HuH-7 (cell line): ENCODE measurements at regions not wholly inside any gene's neighbourhood (a gene's known extent, or its start where the extent isn't known, plus 50 kb on each side); places are given as distances from the start of the nearest gene placed in this dataset.
"Not testable (repeated sequence)": the region's sequence is repeated elsewhere in the genome, so short reads cannot be mapped to it uniquely, and the experiment has no call there.

Experiments used
- DNase-seq: peaks from one replicate; pipeline ENCODE4 v3.0.0; 2011; ENCODE audit warnings: low spot score

DNA sequence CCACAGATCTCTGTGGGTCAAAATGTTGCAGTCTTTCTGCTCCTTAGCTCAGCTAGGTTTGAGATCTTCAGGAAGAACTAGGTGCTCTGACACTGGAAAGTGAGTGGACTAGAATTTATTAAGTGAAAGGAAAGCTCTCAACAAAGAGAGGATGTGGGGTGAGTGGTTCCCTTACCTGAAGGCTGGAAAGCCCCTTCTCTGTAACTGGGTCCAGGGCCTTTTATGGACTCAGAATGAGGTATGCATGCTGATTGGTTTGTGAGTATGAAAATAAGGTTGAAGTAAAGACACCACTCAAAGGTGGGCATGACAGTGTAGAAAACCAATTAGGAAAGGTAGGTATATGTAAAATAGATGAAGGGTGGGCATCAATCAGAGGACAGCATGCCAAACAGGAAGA, 485.5 kb downstream of the CD109 start:
- DNase-seq: no peak

- DNase-seq: no peak
These were observed 481.5 kb downstream of the CD109 start for GRCh38 chr6:74177506-74177905.

DNA sequence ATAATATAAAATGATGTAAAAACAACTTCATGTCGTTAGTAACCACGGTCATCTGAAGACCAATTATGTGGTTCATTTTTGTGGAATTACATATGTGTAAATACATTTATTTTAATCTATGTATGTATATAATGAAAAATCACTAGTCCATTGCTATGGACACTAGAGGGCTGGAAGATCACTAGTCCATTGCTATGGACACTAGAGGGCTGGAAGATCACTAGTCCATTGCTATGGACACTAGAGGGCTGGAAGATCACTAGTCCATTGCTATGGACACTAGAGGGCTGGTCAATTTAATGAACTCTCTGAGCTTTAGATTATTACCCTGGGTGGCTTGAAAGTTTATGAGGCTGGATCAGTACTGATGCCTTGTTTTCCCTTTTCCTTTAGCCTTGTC, 474.5 kb downstream of the CD109 start:
- not testable (repeated sequence) for DNase-seq

DNA sequence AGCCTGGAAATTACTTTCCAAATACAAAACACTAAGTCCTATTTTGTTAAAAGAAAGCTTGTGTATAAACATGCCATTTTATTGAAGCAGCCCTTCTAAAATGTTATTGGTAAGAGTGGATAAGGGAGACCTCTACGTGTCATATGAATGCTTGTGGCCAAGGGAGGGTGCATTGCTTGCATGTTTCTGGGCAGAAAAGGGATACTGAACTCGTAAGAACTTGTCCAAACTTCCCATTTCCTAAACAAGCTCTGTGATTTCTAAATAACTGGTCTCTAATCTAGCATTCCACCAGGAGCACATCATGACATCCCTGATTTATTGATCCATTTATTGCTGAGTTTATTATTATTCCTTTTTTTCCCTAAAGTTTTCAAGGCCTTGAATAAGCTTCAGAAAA, 474.1 kb downstream of the CD109 start:
- no peak for DNase-seq

- DNase-seq: no peak
These were observed 472.0 kb downstream of the CD109 start for GRCh38 chr6:74167976-74168375.

DNA sequence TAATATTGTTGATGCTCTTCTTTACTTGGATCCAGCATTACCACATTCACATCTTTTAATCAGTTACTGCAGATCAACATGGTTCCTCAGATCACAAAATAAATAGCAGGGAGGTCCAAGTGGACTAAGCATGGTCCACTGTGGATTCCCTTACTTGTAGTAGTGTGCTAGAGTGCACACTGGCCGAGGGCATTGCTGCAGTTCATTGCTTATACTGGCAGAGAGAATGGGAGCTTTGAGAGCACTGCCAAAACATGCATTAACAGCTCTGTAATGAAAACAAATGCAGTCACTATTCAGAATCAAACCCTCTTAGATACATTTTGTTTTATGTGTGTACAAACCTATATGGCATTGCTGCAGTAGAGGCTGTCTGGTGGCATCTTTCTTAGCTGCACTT, 471.5 kb downstream of the CD109 start:
- DNase-seq: no peak

DNA sequence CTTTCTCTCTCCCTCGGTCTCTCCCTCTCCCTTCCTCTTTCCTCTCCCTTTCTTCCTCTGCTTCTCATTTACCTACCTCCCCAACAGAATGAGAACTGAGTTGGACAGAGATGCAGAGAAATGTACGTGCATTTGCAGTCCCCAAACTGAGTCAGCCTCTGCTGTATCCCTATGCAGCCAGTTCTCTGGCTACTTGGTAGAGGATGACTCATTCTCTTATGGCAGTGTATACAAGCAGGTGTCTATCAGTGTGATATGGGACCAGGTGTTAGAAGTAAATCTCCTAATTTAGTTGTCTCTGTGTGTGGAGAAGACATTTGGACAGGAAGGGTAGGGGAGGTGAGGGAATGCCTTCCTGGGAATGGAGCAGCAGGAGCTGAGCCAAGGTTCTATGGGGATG, 470.8 kb downstream of the CD109 start:
- DNase-seq: no peak

DNA sequence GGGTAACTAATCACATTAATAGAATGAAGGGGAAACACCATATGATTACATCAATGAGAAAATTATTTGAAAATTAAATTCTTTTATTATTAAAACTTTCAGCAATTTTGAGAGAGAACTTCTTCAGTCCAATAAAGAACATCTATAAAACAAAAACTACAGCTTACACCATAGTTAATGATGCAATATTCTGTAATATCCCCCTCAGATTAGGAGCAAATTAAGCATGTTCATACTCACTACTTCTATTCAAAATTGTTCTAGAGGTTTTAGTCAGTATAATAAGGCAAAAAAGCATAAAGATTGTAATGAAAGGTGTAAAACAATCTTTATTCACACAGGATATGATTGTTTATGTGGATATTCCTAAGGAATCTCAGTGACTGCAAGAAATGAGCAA, 465.4 kb downstream of the CD109 start:
- no peak for DNase-seq

GRCh38 chr6:74152096-74152675, 456.2 kb downstream of the CD109 start:
- DNase-seq: no peak

GRCh38 chr6:74145931-74146330, 449.9 kb downstream of the CD109 start:
- DNase-seq: no peak

- no peak for DNase-seq
These were observed 441.9 kb downstream of the CD109 start for GRCh38 chr6:74137911-74138310.

DNA sequence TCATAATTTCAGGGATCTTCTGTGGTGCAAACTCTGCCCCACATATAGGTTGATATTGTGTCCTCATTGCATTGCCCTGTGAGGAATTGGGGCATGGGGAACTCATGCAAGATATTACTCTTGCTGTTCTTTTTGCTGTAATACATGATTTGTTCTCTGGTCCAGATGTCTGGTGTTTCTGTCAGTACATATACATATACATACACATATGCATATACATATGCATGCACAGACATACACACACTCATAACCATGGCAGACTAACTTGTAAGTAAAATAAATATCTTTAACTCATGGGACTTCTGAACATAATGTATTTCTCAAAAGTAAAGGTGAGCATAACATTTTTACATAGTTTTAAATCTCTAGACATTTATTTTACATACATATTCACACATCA, 438.3 kb downstream of the CD109 start:
- no peak for DNase-seq

- no peak for DNase-seq
These were observed 437.1 kb downstream of the CD109 start for GRCh38 chr6:74133073-74133472.

DNA sequence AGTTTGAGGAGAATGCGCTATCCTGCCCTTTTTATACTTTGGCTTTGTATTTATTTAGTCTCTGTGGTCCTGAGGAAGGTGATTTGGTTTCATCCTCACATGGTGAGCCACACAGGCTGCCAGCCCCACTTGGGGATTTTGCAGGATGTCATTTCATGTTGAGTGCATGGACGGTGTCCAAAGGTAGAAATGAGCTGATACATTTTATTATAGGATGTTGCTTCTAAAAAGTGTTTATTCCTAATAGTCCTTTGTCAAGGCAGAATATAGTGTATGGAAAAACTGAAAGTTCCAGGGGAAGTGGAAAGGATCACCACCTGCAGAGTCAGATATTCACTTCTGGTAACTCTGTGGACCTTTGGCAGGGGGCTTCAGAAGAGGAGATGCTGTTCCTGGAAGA, 434.6 kb downstream of the CD109 start:
- no peak for DNase-seq

DNA sequence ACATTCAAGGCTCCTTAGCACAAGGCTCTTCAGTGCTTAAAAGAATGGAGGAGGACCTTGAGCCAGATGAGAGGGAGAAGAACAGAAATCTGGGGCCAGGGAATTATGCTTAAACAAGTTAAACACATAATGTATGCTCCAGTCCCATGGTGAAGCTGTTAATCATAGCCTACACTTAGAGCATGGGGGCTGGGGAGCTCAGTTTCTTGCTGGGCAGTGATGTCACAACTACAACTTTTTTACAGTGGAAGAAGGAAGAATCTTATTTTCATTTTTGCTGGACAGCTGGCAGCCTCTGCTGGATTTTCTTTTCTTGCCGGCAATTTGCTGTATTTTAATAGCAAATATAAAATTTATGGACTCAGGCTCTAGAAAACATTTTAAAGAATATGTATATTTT, 432.5 kb downstream of the CD109 start:
- DNase-seq: no peak

- no peak for DNase-seq
These were observed 421.1 kb downstream of the CD109 start for GRCh38 chr6:74117113-74117512.

DNA sequence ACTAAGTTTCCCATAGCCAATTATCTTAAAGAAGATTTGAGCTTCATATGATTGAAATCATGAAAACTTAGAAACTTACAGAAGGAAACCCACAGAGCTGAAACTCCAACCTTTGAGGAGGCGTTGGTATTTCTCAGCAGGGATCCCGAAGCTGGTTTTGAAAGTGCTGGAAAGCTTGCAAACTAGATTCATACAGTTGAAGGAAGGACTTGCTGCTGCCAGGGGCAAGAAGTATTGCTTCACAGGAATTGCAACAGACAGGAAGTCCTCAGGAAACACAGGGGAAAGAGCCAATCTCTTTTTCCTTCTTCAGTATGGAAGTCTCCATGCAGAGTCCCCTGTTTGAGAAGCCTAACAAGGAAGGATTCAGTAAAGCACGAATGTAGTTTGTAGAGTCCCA, 419.7 kb downstream of the CD109 start:
- DNase-seq: no peak

GRCh38 chr6:74114428-74114827, 418.4 kb downstream of the CD109 start:
- no peak for DNase-seq

GRCh38 chr6:74113901-74114300, 417.9 kb downstream of the CD109 start:
- DNase-seq: no peak

- no peak for DNase-seq
These were observed 407.4 kb downstream of the CD109 start for GRCh38 chr6:74103417-74103816.

GRCh38 chr6:74100719-74101287, 404.8 kb downstream of the CD109 start:
- no peak for DNase-seq

- DNase-seq: no peak
These were observed 400.3 kb downstream of the CD109 start for GRCh38 chr6:74096329-74096728.

DNA sequence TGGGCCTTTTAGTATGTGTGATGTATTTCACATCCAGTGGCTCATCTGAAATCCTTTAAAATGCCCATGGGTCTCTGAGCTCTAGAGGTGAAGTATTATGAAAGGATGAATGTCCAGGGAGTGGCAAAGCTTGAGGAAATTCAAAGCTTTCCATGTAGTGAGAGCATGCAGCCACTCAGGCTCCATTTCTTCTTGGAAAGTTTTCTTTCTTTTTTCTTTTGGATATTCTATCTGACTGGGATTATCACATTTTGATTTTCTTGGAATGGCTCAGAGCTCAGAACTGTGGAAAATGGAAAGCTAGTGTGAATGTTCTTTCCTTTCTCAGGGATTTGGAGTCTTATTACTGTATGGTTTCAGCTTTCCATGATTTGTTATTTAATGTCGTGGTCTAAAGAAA, 397.4 kb downstream of the CD109 start:
- no peak for DNase-seq

- DNase-seq: no peak
These were observed 395.8 kb downstream of the CD109 start for GRCh38 chr6:74091794-74092157.
